ENCODE measurements at regions not wholly inside any gene's neighbourhood (a gene's known extent, or its start where the extent isn't known, plus 50 kb on each side); places are given as distances from the start of the nearest gene placed in this dataset.

DNA sequence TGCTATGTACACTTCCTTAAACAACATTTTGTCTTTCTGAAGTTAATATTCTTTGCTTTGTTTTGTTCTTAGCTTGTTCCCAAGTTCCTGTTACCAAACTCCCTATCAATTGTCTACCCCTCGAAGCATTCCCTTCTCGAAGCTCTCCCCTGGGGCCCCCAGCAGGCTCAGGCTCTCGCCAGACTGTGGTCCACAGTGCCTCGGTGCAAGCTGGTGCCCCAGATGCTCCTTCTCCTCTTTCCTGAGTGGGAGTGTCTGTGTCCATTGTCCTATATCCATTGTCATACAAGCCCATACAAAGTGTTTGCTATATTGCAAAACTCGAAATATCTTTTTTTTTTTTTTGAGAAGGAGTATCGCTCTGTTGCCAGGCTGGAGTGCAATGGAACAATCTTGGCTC, 51.7 kb upstream of the RTL6 start:
- DNase-seq = no peak

GRCh38 chr22:44548981-44549380, 50.9 kb upstream of the RTL6 start:
- no peak for DNase-seq
